Neural progenitor cell (in vitro differentiated cells): ENCODE measurements at regions not wholly inside any gene's neighbourhood (a gene's known extent, or its start where the extent isn't known, plus 50 kb on each side); places are given as distances from the start of the nearest gene placed in this dataset.
A peak's percentile ranks its signal among the peaks of the same experiment; 100 is the strongest.

Source experiments
- DNase-seq: peaks from one replicate; pipeline ENCODE4 v3.0.0-alpha.2; 2016; ENCODE audit warnings: low spot score
- H2AFZ ChIP-seq: fragments of 200-600 bp; sonication (generic); replicated peaks from 2 replicates; pipeline ENCODE4 v1.6.1; 2016; ENCODE audit warnings: antibody characterized with exemption
- H3F3A ChIP-seq: fragments of 200-600 bp; sonication (generic); 2 replicates; pipeline ENCODE4 v1.6.1; 2016; ENCODE audit warnings: antibody characterized with exemption, low read depth
- H3K27ac ChIP-seq: fragments of 200-600 bp; sonication (generic); 2 replicates; pipeline ENCODE4 v1.5.1; 2016; ENCODE audit warnings: mild to moderate bottlenecking
- H3K27me3 ChIP-seq: fragments of 200-600 bp; sonication (generic); 2 replicates; pipeline ENCODE4 v1.6.1; 2016; ENCODE audit warnings: mild to moderate bottlenecking, moderate library complexity
- H3K36me3 ChIP-seq: fragments of 200-600 bp; sonication (generic); 2 replicates; pipeline ENCODE4 v1.5.1; 2016
- H3K4me1 ChIP-seq: fragments of 200-600 bp; sonication (generic); 2 replicates; pipeline ENCODE4 v1.6.1; 2016; ENCODE audit warnings: mixed run types
- H3K4me2 ChIP-seq: fragments of 200-600 bp; sonication (generic); 2 replicates; pipeline ENCODE4 v1.6.1; 2016
- H3K4me3 ChIP-seq: fragments of 200-600 bp; sonication (generic); 2 replicates; pipeline ENCODE4 v1.5.1; 2016
- H3K79me2 ChIP-seq: fragments of 200-600 bp; sonication (generic); 2 replicates; pipeline ENCODE4 v1.6.1; 2016; ENCODE audit warnings: low read depth
- H3K9ac ChIP-seq: fragments of 200-600 bp; sonication (generic); 2 replicates; pipeline ENCODE4 v1.6.1; 2016
- H3K9me3 ChIP-seq: fragments of 200-600 bp; sonication (generic); 2 replicates; pipeline ENCODE4 v1.5.1; 2016; ENCODE audit warnings: low read depth
- H4K20me1 ChIP-seq: fragments of 200-600 bp; sonication (generic); 2 replicates; pipeline ENCODE4 v1.6.1; 2016; ENCODE audit warnings: low read depth
- H3K27ac Mint-ChIP-seq: 3 replicates; pipeline ENCODE4 v1.8.0; 2021; ENCODE audit warnings: mixed read lengths
- H3K27me3 Mint-ChIP-seq: 2 replicates; pipeline ENCODE4 v1.8.0; 2022; ENCODE audit warnings: low read depth, mild to moderate bottlenecking, inconsistent platforms, moderate library complexity, mixed read lengths; ENCODE audit not compliant: insufficient read depth
- H3K36me3 Mint-ChIP-seq: 3 replicates; pipeline ENCODE4 v1.8.0; 2021; ENCODE audit warnings: mixed read lengths
- H3K4me1 Mint-ChIP-seq: 3 replicates; pipeline ENCODE4 v1.8.0; 2021; ENCODE audit warnings: mixed read lengths
- H3K4me3 Mint-ChIP-seq: 3 replicates; pipeline ENCODE4 v1.8.0; 2021; ENCODE audit warnings: mild to moderate bottlenecking, moderate library complexity, mixed read lengths
- H3K9me3 Mint-ChIP-seq: 3 replicates; pipeline ENCODE4 v1.8.0; 2020; ENCODE audit warnings: mixed read lengths
- EZH2 ChIP-seq: fragments of 200-600 bp; sonication (generic); IDR thresholded peaks from 2 replicates; pipeline ENCODE4 v1.6.1; 2017; ENCODE audit warnings: antibody characterized with exemption, mild to moderate bottlenecking, moderate library complexity
- EZH2phosphoT487 ChIP-seq: fragments of 200-600 bp; sonication (generic); IDR thresholded peaks from 2 replicates; pipeline ENCODE4 v1.6.1; 2017; ENCODE audit warnings: antibody characterized with exemption
- TF ChIP-seq, protein P1 (sequence below): fragments of 200-600 bp; sonication (generic); IDR thresholded peaks from 2 replicates; pipeline ENCODE4 v1.5.1; 2017; ENCODE audit warnings: antibody characterized with exemption, mild to moderate bottlenecking

DNA sequence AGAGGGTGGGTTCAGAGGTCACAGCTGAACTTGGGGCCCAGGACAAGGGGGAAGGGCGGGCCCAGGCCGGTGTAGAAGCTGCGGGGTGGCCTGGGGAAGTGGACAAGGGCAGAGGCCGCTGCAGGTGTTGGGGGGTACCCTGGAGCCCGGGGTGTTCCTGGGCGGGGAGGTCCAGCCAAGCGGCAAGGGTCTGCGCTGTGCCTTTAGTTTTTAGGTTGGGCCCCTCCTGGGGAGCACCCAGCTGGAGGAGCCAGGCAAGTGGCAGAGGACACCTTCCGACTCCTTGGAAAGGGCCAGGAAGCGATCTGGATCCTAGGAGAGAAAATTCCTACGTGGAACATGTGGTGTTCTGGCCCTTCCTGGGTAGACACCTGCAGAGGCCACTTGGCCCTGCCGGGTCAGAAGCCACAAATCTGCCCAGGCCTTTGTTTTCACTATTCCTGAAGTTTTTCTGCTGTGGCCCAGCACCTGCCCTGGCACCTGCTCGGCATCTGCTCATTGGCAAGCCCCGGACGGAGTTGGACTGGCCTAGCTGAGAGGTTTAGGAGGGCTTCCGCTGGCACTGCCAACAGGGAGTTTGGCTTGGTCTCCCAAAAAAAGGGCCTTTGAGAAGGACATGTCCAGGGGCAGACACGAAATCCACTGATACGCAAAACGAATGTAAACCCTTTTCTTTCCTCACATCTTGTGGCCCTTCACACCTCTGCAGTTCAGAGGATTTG lies 61.1 kb downstream of the SMUG1 start:
- peaks cover 75% of the 10 kb centered on the region for H3K27me3 Mint-ChIP-seq
- Histone ChIP-seq H3K27ac (no peak overlapping the region), H3K9ac (no peak overlapping the region), H4K20me1 (peaks cover 31% of the 10 kb centered on the region), H3K9me3 (no peaks in the 10 kb centered on the region), H3K27me3 (peaks cover 100% of the 10 kb centered on the region), H3K4me3 (no peak overlapping the region), H3K36me3 (no peaks in the 10 kb centered on the region), H3K4me1 (peaks cover 59% of the 10 kb centered on the region), H3K4me2 (peak overlapping the region; percentile 90), H2AFZ (no peak overlapping the region), H3K79me2 (no peaks in the 10 kb centered on the region), H3F3A (peaks cover 42% of the 10 kb centered on the region)
- no peak overlapping the region for H3K27ac Mint-ChIP-seq
- no peaks in the 10 kb centered on the region for H3K9me3 Mint-ChIP-seq
- peaks cover 11% of the 10 kb centered on the region for H3K4me1 Mint-ChIP-seq
- DNase-seq = no peak
- peak overlapping the region; percentile 67 for H3K4me3 Mint-ChIP-seq
- TF ChIP-seq EZH2phosphoT487 (no peak), EZH2 (no peak)
- TF ChIP-seq, protein P1, sequence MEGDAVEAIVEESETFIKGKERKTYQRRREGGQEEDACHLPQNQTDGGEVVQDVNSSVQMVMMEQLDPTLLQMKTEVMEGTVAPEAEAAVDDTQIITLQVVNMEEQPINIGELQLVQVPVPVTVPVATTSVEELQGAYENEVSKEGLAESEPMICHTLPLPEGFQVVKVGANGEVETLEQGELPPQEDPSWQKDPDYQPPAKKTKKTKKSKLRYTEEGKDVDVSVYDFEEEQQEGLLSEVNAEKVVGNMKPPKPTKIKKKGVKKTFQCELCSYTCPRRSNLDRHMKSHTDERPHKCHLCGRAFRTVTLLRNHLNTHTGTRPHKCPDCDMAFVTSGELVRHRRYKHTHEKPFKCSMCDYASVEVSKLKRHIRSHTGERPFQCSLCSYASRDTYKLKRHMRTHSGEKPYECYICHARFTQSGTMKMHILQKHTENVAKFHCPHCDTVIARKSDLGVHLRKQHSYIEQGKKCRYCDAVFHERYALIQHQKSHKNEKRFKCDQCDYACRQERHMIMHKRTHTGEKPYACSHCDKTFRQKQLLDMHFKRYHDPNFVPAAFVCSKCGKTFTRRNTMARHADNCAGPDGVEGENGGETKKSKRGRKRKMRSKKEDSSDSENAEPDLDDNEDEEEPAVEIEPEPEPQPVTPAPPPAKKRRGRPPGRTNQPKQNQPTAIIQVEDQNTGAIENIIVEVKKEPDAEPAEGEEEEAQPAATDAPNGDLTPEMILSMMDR = no peak
- H3K36me3 Mint-ChIP-seq = no peaks in the 10 kb centered on the region

DNA sequence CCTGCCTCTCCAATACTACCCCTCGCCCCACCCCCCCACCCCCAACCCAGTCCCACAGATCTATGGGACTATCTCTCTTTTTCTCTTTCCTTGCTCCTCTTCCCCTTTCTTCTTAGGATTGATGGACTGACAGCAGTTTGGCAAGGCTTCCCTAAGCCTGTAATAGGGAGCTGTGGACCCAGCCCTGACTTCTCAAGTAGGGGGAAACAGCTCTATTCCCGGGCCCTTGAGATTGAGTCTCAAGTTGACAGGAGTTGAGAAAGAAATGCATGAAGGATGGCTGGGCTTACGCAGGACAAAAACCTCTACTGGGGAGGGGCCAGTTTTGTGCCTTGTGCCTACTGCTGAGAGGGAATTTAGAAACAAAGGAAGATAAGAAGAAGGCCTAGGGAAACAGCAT lies 60.4 kb downstream of the SMUG1 start:
- Histone ChIP-seq H3K79me2 (no peaks in the 10 kb centered on the region), H3K4me3 (no peak overlapping the region)

DNA sequence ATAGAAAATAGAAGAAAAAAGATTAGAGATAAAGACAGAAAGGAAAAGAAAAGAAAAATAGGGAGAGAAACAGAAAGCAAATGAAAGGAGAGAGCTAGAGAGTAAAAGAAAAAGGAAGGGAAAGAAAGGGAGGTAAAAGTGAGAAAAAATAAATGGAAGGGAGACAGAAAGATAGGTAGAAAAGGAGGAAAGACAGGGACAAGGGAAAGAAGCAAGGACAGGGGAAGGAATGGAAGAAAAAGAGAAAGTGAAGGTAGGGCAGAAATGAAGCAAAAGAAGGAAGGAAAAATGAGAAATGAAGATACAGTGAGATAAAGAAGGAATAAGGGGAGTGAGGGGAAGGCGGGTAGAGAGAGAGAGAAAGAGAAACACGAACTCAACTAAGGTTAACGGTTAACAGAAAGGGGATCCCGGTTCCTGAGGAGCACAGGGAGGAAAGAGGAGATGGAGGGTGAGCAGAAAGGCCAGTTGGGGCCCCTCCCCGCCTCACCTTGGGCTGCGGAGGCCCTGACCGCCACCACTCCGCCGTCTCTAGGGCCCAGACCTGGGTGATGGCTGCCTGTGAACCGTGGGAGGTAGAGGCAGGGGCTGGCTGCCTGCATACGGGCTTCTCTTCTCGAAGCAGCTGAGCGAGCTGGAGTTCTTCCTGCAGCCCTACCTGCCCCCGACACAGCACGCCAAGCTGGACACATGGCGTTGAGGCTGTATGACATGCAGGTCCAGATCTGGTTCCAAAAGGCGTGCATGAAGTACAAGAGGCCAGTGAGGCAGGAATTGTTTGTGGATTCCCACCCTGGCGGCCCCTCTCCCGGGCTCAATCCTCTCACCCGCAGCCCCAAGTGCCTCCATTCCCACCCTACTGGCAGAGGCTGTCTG lies 59.5 kb downstream of the SMUG1 start:
- Histone ChIP-seq H3K9ac (no peak overlapping the region), H3K9me3 (no peaks in the 10 kb centered on the region), H4K20me1 (peaks cover 26% of the 10 kb centered on the region), H3K36me3 (no peaks in the 10 kb centered on the region), H3F3A (peaks cover 36% of the 10 kb centered on the region), H3K4me1 (peaks cover 67% of the 10 kb centered on the region), H3K27me3 (peaks cover 100% of the 10 kb centered on the region), H3K4me2 (peak overlapping the region; percentile 90), H3K27ac (no peak overlapping the region), H2AFZ (no peak overlapping the region), H3K79me2 (no peaks in the 10 kb centered on the region), H3K4me3 (no peak overlapping the region)
- no peak overlapping the region for H3K4me3 Mint-ChIP-seq
- no peaks in the 10 kb centered on the region for H3K36me3 Mint-ChIP-seq
- no peaks in the 10 kb centered on the region for H3K9me3 Mint-ChIP-seq
- H3K27ac Mint-ChIP-seq = no peak overlapping the region
- H3K27me3 Mint-ChIP-seq = peaks cover 73% of the 10 kb centered on the region
- peak; percentile 18 for TF ChIP-seq EZH2
- TF ChIP-seq, protein P1 = no peak
- H3K4me1 Mint-ChIP-seq = peaks cover 17% of the 10 kb centered on the region
- DNase-seq = no peak

More for the DNA sequence above, 60.4 kb downstream of the SMUG1 start:
- Histone ChIP-seq H3K4me1 (peaks cover 66% of the 10 kb centered on the region), H3K9ac (no peak overlapping the region), H3K9me3 (no peaks in the 10 kb centered on the region), H3K27me3 (peaks cover 100% of the 10 kb centered on the region), H3K27ac (no peak overlapping the region), H2AFZ (no peak overlapping the region), H3K4me2 (peak overlapping the region; percentile 90), H3F3A (peaks cover 42% of the 10 kb centered on the region), H4K20me1 (peaks cover 31% of the 10 kb centered on the region), H3K36me3 (no peaks in the 10 kb centered on the region)
- H3K9me3 Mint-ChIP-seq = no peaks in the 10 kb centered on the region
- H3K27me3 Mint-ChIP-seq = peaks cover 75% of the 10 kb centered on the region
- no peak overlapping the region for H3K4me3 Mint-ChIP-seq
- no peaks in the 10 kb centered on the region for H3K36me3 Mint-ChIP-seq
- H3K4me1 Mint-ChIP-seq = peaks cover 11% of the 10 kb centered on the region
- no peak overlapping the region for H3K27ac Mint-ChIP-seq
- peak; percentile 60 for DNase-seq
- TF ChIP-seq, protein P1 = no peak
- TF ChIP-seq EZH2 (peak; percentile 15), EZH2phosphoT487 (no peak)
